GM06990 (cell line): ENCODE measurements at regions not wholly inside any gene's neighbourhood (a gene's known extent, or its start where the extent isn't known, plus 50 kb on each side); places are given as distances from the start of the nearest gene placed in this dataset.

ENCODE experiments used
- DNase-seq: peaks from one replicate; pipeline ENCODE4 v3.0.0-alpha.2; 2011; ENCODE audit not compliant: insufficient read length; ENCODE audit errors: extremely low read depth
- H3K27me3 ChIP-seq: replicated peaks from 2 replicates; pipeline ENCODE4 v1.6.0; 2011; ENCODE audit warnings: low read length; ENCODE audit not compliant: control insufficient read depth, insufficient read depth
- H3K36me3 ChIP-seq: 2 replicates; pipeline ENCODE4 v1.5.1; 2011; ENCODE audit warnings: low read length; ENCODE audit not compliant: control insufficient read depth, insufficient read depth
- H3K4me3 ChIP-seq: replicated peaks from 2 replicates; pipeline ENCODE4 v1.5.1; 2011; ENCODE audit warnings: low read depth, mild to moderate bottlenecking, control low read depth, low read length
- CTCF ChIP-seq: IDR thresholded peaks from 2 replicates; pipeline ENCODE4 v1.5.1; 2011; ENCODE audit warnings: low read length, control low read depth, mild to moderate bottlenecking, inconsistent platforms; ENCODE audit not compliant: insufficient read depth, poor library complexity, severe bottlenecking

GRCh38 chr20:48003021-48003420, 217.7 kb upstream of the SULF2 start:
- Histone ChIP-seq H3K4me3 (no peak overlapping the region), H3K27me3 (no peaks in the 10 kb centered on the region), H3K36me3 (no peaks in the 10 kb centered on the region)
- no peak for TF ChIP-seq CTCF
- DNase-seq, result no peak

GRCh38 chr20:48002517-48002970, 217.3 kb upstream of the SULF2 start:
- DNase-seq, result peak; percentile 73
- Histone ChIP-seq H3K27me3 (no peaks in the 10 kb centered on the region), H3K36me3 (no peaks in the 10 kb centered on the region), H3K4me3 (no peak overlapping the region)
- no peak for TF ChIP-seq CTCF

GRCh38 chr20:47999166-47999565, 213.9 kb upstream of the SULF2 start:
- Histone ChIP-seq H3K4me3 (no peak overlapping the region), H3K27me3 (no peaks in the 10 kb centered on the region), H3K36me3 (no peaks in the 10 kb centered on the region)
- no peak for TF ChIP-seq CTCF
- no peak for DNase-seq

GRCh38 chr20:47998736-47999135, 213.5 kb upstream of the SULF2 start:
- TF ChIP-seq CTCF, result no peak
- Histone ChIP-seq H3K36me3 (no peaks in the 10 kb centered on the region), H3K4me3 (no peak overlapping the region), H3K27me3 (no peaks in the 10 kb centered on the region)
- no peak for DNase-seq

GRCh38 chr20:47995661-47996060, 210.4 kb upstream of the SULF2 start:
- no peaks in the 10 kb centered on the region for H3K36me3 ChIP-seq
- H3K4me3 ChIP-seq, result no peak overlapping the region
- DNase-seq, result no peak
- TF ChIP-seq CTCF, result no peak
- H3K27me3 ChIP-seq, result no peaks in the 10 kb centered on the region

- H3K27me3 ChIP-seq, result no peaks in the 10 kb centered on the region
- no peak for DNase-seq
- TF ChIP-seq CTCF, result no peak
- no peaks in the 10 kb centered on the region for H3K36me3 ChIP-seq
- no peak overlapping the region for H3K4me3 ChIP-seq
These were observed 208.5 kb upstream of the SULF2 start for GRCh38 chr20:47993817-47994216.
